ENCODE measurements at regions not wholly inside any gene's neighbourhood (a gene's known extent, or its start where the extent isn't known, plus 50 kb on each side); places are given as distances from the start of the nearest gene placed in this dataset. TPM values are rescaled to one million over a fixed set of nuclear protein-coding genes. Genes with fewer than 3 reads are reported as not detected.

DNA sequence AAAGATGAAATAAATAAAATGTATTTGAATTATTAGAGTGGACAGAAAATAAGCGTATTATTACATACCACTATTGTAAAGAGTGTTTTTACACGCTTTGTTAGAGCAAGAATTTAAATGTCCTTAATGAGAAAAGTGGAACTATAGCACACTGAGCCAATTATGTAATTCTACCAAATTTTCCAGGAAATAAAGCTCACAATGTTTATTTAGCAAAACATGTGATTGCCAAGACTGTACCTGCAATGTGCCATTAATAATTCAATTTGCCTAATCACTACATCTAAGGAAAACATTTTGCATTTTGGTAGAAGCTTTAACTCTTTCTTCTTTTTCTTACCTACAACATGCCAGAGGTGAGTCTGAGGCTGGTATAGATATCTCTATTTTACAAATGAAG is 58.7 kb upstream of the PHACTR1 start:
- peaks cover 4% of the 10 kb centered on the region for H3K27me3 Mint-ChIP-seq (ENCODE audit: insufficient read depth, low read depth)
- no peak overlapping the region for H3K4me3 Mint-ChIP-seq

DNA sequence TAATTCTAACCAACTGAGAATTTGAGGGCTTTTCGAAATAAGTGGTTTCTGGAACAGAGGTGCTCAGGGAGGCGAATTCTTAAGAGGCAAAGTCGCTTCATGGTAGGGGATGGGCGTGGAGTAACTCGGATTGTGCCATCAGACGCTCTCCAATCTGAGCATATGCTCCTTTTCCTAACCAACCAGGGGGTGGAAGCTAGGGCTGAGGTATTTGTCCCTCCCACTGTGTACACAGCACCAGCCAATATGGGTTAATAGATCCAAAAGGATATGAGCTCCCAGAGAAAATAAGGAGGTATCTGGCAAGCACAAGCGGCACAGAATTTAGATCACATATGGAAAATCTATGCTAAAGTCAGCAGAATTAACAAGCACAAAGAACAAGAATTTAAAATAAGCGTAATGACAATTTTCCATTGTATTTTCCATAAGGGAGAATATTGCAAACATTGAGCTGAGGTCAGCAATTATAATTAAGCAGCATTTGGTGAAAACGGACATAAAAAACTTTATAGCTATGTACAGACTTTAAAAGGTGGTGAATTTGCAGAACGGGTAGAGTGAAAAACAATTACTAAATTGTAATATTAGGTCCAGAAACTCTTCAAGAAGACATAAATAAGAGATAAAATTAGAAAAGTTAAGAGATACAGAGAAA is 55.0 kb upstream of the PHACTR1 start:
- Histone ChIP-seq H3K4me1 (peaks cover 9% of the 10 kb centered on the region), H3K36me3 (no peaks in the 10 kb centered on the region), H3K4me3 (no peak overlapping the region), H3K4me2 (no peak overlapping the region), H3K27ac (no peak overlapping the region), H3K79me2 (ENCODE audit: low read depth) (no peaks in the 10 kb centered on the region), H2AFZ (replicated peaks) (no peak overlapping the region), H3K9ac (no peak overlapping the region), H3F3A (ENCODE audit: low read depth) (peaks cover 6% of the 10 kb centered on the region), H4K20me1 (ENCODE audit: low read depth) (no peaks in the 10 kb centered on the region), H3K27me3 (no peaks in the 10 kb centered on the region), H3K9me3 (ENCODE audit: low read depth) (no peaks in the 10 kb centered on the region)
- no peak overlapping the region for H3K27ac Mint-ChIP-seq
- H3K9me3 Mint-ChIP-seq: no peaks in the 10 kb centered on the region
- H3K4me3 Mint-ChIP-seq: no peak overlapping the region
- DNase-seq (ENCODE audit: low spot score): no peak
- H3K36me3 Mint-ChIP-seq: no peaks in the 10 kb centered on the region
- H3K4me1 Mint-ChIP-seq: peaks cover 31% of the 10 kb centered on the region
- no peaks in the 10 kb centered on the region for H3K27me3 Mint-ChIP-seq (ENCODE audit: insufficient read depth, low read depth)
- TF ChIP-seq EZH2phosphoT487 (IDR thresholded peaks at IDR 0.05) (no peak), EZH2 (IDR thresholded peaks at IDR 0.05) (no peak)
- TF ChIP-seq, protein P1, sequence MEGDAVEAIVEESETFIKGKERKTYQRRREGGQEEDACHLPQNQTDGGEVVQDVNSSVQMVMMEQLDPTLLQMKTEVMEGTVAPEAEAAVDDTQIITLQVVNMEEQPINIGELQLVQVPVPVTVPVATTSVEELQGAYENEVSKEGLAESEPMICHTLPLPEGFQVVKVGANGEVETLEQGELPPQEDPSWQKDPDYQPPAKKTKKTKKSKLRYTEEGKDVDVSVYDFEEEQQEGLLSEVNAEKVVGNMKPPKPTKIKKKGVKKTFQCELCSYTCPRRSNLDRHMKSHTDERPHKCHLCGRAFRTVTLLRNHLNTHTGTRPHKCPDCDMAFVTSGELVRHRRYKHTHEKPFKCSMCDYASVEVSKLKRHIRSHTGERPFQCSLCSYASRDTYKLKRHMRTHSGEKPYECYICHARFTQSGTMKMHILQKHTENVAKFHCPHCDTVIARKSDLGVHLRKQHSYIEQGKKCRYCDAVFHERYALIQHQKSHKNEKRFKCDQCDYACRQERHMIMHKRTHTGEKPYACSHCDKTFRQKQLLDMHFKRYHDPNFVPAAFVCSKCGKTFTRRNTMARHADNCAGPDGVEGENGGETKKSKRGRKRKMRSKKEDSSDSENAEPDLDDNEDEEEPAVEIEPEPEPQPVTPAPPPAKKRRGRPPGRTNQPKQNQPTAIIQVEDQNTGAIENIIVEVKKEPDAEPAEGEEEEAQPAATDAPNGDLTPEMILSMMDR (IDR thresholded peaks at IDR 0.05): no peak

More for the DNA sequence above, 58.7 kb upstream of the PHACTR1 start:
- Histone ChIP-seq H2AFZ (replicated peaks) (no peak overlapping the region), H3K27ac (no peak overlapping the region), H3K79me2 (ENCODE audit: low read depth) (no peaks in the 10 kb centered on the region), H3K36me3 (no peaks in the 10 kb centered on the region), H3K4me2 (no peak overlapping the region), H3K9me3 (ENCODE audit: low read depth) (no peaks in the 10 kb centered on the region), H4K20me1 (ENCODE audit: low read depth) (no peaks in the 10 kb centered on the region), H3K9ac (no peak overlapping the region), H3K4me3 (no peak overlapping the region), H3F3A (ENCODE audit: low read depth) (peaks cover 6% of the 10 kb centered on the region), H3K27me3 (peaks cover 10% of the 10 kb centered on the region), H3K4me1 (peaks cover 9% of the 10 kb centered on the region)
- no peak overlapping the region for H3K27ac Mint-ChIP-seq
- H3K36me3 Mint-ChIP-seq: no peaks in the 10 kb centered on the region
- peaks cover 19% of the 10 kb centered on the region for H3K4me1 Mint-ChIP-seq
- no peak for DNase-seq (ENCODE audit: low spot score)
- TF ChIP-seq EZH2phosphoT487 (IDR thresholded peaks at IDR 0.05) (no peak), EZH2 (IDR thresholded peaks at IDR 0.05) (no peak)
- TF ChIP-seq, protein P1 (IDR thresholded peaks at IDR 0.05): no peak
- no peaks in the 10 kb centered on the region for H3K9me3 Mint-ChIP-seq

Small RNAs in the stretch of these regions (small RNA-seq; reads per million reads assigned to genes)
- gene RN7SKP293: not detected
